ENCODE measurements at regions not wholly inside any gene's neighbourhood (a gene's known extent, or its start where the extent isn't known, plus 50 kb on each side); places are given as distances from the start of the nearest gene placed in this dataset.

DNA sequence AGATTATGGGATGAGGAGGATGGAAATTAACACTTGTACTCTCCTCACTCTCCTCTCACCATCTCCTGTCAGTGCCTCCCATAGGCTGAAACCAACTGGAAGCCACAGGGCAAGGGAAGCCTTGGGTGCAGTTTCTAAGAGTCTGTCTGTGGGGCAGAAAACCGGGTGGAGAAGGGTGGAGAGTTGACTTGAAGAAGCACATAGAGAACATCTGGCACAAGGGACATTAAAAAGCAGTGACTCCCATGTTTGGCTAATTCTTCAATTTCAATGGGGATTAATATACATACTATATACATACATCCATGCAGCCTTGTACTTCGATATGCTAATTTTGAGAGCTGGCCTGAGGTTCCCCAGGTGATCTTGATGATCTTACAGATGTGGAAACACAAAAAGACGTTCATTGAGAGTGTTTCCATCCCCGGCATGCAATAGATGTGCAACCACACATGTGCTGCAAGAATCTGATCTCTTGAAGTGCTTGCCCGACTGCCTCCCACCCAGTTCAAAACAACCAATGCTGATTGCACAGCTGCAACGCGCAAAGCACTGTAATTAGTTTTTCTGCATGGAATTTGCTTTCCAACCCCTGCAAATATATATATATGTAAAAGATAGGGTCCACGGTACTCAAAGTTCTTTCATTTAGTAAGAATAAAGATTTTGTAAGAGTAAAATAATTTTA, 121.9 kb upstream of the TMC3 start:
- TF ChIP-seq, protein P1, sequence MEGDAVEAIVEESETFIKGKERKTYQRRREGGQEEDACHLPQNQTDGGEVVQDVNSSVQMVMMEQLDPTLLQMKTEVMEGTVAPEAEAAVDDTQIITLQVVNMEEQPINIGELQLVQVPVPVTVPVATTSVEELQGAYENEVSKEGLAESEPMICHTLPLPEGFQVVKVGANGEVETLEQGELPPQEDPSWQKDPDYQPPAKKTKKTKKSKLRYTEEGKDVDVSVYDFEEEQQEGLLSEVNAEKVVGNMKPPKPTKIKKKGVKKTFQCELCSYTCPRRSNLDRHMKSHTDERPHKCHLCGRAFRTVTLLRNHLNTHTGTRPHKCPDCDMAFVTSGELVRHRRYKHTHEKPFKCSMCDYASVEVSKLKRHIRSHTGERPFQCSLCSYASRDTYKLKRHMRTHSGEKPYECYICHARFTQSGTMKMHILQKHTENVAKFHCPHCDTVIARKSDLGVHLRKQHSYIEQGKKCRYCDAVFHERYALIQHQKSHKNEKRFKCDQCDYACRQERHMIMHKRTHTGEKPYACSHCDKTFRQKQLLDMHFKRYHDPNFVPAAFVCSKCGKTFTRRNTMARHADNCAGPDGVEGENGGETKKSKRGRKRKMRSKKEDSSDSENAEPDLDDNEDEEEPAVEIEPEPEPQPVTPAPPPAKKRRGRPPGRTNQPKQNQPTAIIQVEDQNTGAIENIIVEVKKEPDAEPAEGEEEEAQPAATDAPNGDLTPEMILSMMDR (IDR thresholded peaks at IDR 0.05), result no peak
- TF ChIP-seq ZFX (IDR thresholded peaks at IDR 0.05; ENCODE audit: borderline replicate concordance), result no peak
